ENCODE measurements at regions not wholly inside any gene's neighbourhood (a gene's known extent, or its start where the extent isn't known, plus 50 kb on each side); places are given as distances from the start of the nearest gene placed in this dataset.

DNA sequence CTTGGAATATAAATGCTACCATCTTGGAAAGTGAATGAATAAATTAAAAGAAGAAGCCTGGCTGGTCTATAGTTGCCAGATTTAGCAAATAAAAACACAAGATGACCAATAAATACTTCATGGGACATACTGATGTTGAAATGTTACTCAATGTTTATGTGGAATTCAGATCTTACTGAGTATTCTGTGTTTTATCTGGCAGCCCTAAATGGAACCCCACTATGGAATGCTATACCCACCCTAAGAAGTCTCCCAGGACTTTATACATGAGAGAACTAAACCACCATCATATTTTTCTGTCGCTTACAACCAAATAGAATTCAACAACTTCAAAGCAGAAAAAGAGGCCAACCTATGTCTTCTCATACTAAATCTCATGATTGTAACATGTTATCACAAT, 177.6 kb upstream of the HMCN1 start:
- Histone ChIP-seq H3K79me1 (ENCODE audit: low read depth in 1 of 2, low read length in 2 of 2) (no peaks in the 10 kb centered on the region), H3K4me3 (ENCODE audit: insufficient read depth, low read depth, low read length) (no peak overlapping the region), H2AK5ac (ENCODE audit: low read depth, low read length) (no peak overlapping the region), H4K91ac (ENCODE audit: insufficient read depth, low read depth, low read length) (no peak overlapping the region), H2BK20ac (ENCODE audit: low read depth, low read length) (no peak overlapping the region), H3K9me1 (ENCODE audit: insufficient read depth, low read length) (no peaks in the 10 kb centered on the region), H3K27ac (ENCODE audit: insufficient read depth, low read length) (no peak overlapping the region), H2AFZ (replicated peaks; ENCODE audit: low read length, poor library complexity) (no peak overlapping the region), H2AK9ac (replicated peaks; ENCODE audit: low read depth, low read length, poor library complexity) (no peak overlapping the region), H2BK5ac (ENCODE audit: low read depth, low read length, poor library complexity, severe bottlenecking) (no peak overlapping the region), H3K18ac (ENCODE audit: low read depth, low read length) (no peak overlapping the region), H3K9me3 (ENCODE audit: control insufficient read depth, insufficient read depth, low read length) (no peaks in the 10 kb centered on the region), H3K4me2 (ENCODE audit: low read depth, low read length) (no peak overlapping the region), H4K20me1 (ENCODE audit: insufficient read depth, low read length) (no peaks in the 10 kb centered on the region), H3K56ac (ENCODE audit: extremely low read depth, insufficient read depth, low read length) (no peak overlapping the region), H4K5ac (ENCODE audit: low read depth, low read length) (no peak overlapping the region), H3K14ac (replicated peaks; ENCODE audit: low read depth, low read length) (no peak overlapping the region), H3K4ac (ENCODE audit: low read depth, low read length) (no peak overlapping the region), H3K36me3 (ENCODE audit: control insufficient read depth, insufficient read depth, low read length) (no peaks in the 10 kb centered on the region), H3K9ac (ENCODE audit: low read depth, low read length) (no peak overlapping the region), H2BK120ac (ENCODE audit: low read depth, low read length) (no peak overlapping the region), H4K8ac (ENCODE audit: low read depth in 2 of 2, low read length in 2 of 2) (no peak overlapping the region), H3K27me3 (ENCODE audit: control insufficient read depth, insufficient read depth, low read length) (no peaks in the 10 kb centered on the region), H2BK15ac (ENCODE audit: low read depth, low read length) (no peak overlapping the region), H3K23ac (ENCODE audit: low read depth, low read length) (no peak overlapping the region), H3K4me1 (ENCODE audit: control insufficient read depth, insufficient read depth, low read length) (0 out of 2 replicates have a peak, but pooled peaks cover 2% of the 10 kb centered on the region)
- intact Hi-C loops (cut with micrococcal nuclease), result loop anchor here (5.0 kb wide), 1 partner anchor 239 kb away; the partner anchor contains the start of gene IVNS1ABP
- no CpG with 5 or more reads among the region's 1 CpG for WGBS, 2 experiments (ENCODE audit: extremely low coverage in 2 of 2, insufficient read length in 1 of 2)
- ATAC-seq (ENCODE audit: low read depth), result peak; percentile 49
- in situ Hi-C loops (cut with MboI; ENCODE audit: low sequenced_read_pairs), result no loop called here
- ChIA-PET POLR2A (ENCODE audit: unreplicated experiment) (no interaction called here), CTCF (no interaction called here)
- dilution Hi-C loops (cut with HindIII; ENCODE audit: low sequenced_read_pairs, unreplicated experiment), result no loop called here
- BruUV-seq (replicated peaks), result no TSS peak
- DNase-seq, result no peak
- TF ChIP-seq, protein P1, sequence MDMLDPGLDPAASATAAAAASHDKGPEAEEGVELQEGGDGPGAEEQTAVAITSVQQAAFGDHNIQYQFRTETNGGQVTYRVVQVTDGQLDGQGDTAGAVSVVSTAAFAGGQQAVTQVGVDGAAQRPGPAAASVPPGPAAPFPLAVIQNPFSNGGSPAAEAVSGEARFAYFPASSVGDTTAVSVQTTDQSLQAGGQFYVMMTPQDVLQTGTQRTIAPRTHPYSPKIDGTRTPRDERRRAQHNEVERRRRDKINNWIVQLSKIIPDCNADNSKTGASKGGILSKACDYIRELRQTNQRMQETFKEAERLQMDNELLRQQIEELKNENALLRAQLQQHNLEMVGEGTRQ (IDR thresholded peaks at IDR 0.05; ENCODE audit: low read depth, low read length), result no peak
- TF ChIP-seq RAD21 (IDR thresholded peaks at IDR 0.05; ENCODE audit: low read length) (no peak), RFX5 (IDR thresholded peaks at IDR 0.05; ENCODE audit: low read depth, low read length) (no peak), CHD1 (IDR thresholded peaks at IDR 0.05; ENCODE audit: low read depth, low read length) (no peak), RCOR1 (IDR thresholded peaks at IDR 0.05; ENCODE audit: insufficient replicate concordance, low read length) (no peak), SMC3 (IDR thresholded peaks at IDR 0.05; ENCODE audit: low read depth, low read length) (no peak), MXI1 (IDR thresholded peaks at IDR 0.05; ENCODE audit: borderline replicate concordance, low read depth, low read length) (no peak), CEBPB (IDR thresholded peaks at IDR 0.05; ENCODE audit: low read depth, low read length) (no peak), FOS (IDR thresholded peaks at IDR 0.05; ENCODE audit: low read depth, low read length) (no peak)
- TF ChIP-seq, protein P2, sequence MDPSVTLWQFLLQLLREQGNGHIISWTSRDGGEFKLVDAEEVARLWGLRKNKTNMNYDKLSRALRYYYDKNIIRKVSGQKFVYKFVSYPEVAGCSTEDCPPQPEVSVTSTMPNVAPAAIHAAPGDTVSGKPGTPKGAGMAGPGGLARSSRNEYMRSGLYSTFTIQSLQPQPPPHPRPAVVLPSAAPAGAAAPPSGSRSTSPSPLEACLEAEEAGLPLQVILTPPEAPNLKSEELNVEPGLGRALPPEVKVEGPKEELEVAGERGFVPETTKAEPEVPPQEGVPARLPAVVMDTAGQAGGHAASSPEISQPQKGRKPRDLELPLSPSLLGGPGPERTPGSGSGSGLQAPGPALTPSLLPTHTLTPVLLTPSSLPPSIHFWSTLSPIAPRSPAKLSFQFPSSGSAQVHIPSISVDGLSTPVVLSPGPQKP (IDR thresholded peaks at IDR 0.05; ENCODE audit: borderline replicate concordance, low read depth, low read length), result no peak

All from IMR-90 (cell line).